ENCODE measurements at regions not wholly inside any gene's neighbourhood (a gene's known extent, or its start where the extent isn't known, plus 50 kb on each side); places are given as distances from the start of the nearest gene placed in this dataset.

- CTCF ChIA-PET, result interaction anchor here (0.6 to 0.8 kb wide), 2 partner anchors 159 to 279 kb away, joined by 3 to 4 read pairs; no protein-coding TSS in a partner anchor
These were observed 60.9 kb upstream of the TOP3B start for GRCh38 chr22:22043296-22044078.

GRCh38 chr22:22042599-22043295 lies 60.2 kb upstream of the TOP3B start:
- POLR2A ChIA-PET, result interaction anchor here (1.0 kb wide), 1 partner anchor 61 kb away, joined by 3 read pairs; the partner anchor contains the start of gene TOP3B
- CTCF ChIA-PET, result interaction anchor here (0.6 to 1.3 kb wide), 4 partner anchors 10 to 279 kb away, joined by 3 to 5 read pairs (median 3); no protein-coding TSS in a partner anchor
- no peak for TF ChIP-seq CTCF (IDR thresholded peaks at IDR 0.05; ENCODE audit: unreplicated experiment)
- Mint-ChIP-seq H3K4me1 (ENCODE audit: insufficient read depth, unreplicated experiment) (no peaks in the 10 kb centered on the region), H3K27me3 (ENCODE audit: insufficient read depth, unreplicated experiment) (peaks cover 40% of the 10 kb centered on the region), H3K36me3 (ENCODE audit: insufficient read depth, unreplicated experiment) (no peaks in the 10 kb centered on the region), H3K4me3 (ENCODE audit: unreplicated experiment) (no peak overlapping the region), H3K9me3 (ENCODE audit: unreplicated experiment) (no peaks in the 10 kb centered on the region), H3K27ac (ENCODE audit: low read depth, unreplicated experiment) (no peak overlapping the region)
- no peak for DNase-seq (ENCODE audit: unreplicated experiment)
- intact Hi-C loops (cut with micrococcal nuclease), result loop anchor here (10.0 kb wide), 1 partner anchor 328 kb away; no protein-coding TSS in a partner anchor
- BruUV-seq (replicated peaks), result no TSS peak

More at GRCh38 chr22:22043296-22044078, 60.9 kb upstream of the TOP3B start:
- TF ChIP-seq CTCF (IDR thresholded peaks at IDR 0.05; ENCODE audit: unreplicated experiment), result no peak
- no peaks in the 10 kb centered on the region for H3K36me3 Mint-ChIP-seq (ENCODE audit: insufficient read depth, unreplicated experiment)
- no peak overlapping the region for H3K4me3 Mint-ChIP-seq (ENCODE audit: unreplicated experiment)
- BruUV-seq (replicated peaks), result no TSS peak
- H3K27me3 Mint-ChIP-seq (ENCODE audit: insufficient read depth, unreplicated experiment), result peaks cover 41% of the 10 kb centered on the region
- DNase-seq (ENCODE audit: unreplicated experiment), result no peak
- no peaks in the 10 kb centered on the region for H3K9me3 Mint-ChIP-seq (ENCODE audit: unreplicated experiment)
- no peaks in the 10 kb centered on the region for H3K4me1 Mint-ChIP-seq (ENCODE audit: insufficient read depth, unreplicated experiment)
- no peak overlapping the region for H3K27ac Mint-ChIP-seq (ENCODE audit: low read depth, unreplicated experiment)
- intact Hi-C loops (cut with micrococcal nuclease), result loop anchor here (10.0 kb wide), 1 partner anchor 329 kb away; no protein-coding TSS in a partner anchor
- POLR2A ChIA-PET, result interaction anchor here (0.7 kb wide), 1 partner anchor 26 kb away, joined by 3 read pairs; no protein-coding TSS in a partner anchor

GRCh38 chr22:22042009-22042408 lies 59.4 kb upstream of the TOP3B start:
- no peak for DNase-seq (ENCODE audit: unreplicated experiment)
- CTCF ChIA-PET, result interaction anchor here (0.6 to 1.3 kb wide), 3 partner anchors 9 to 189 kb away, joined by 3 to 5 read pairs (median 3); no protein-coding TSS in a partner anchor
- POLR2A ChIA-PET, result interaction anchor here (1.0 kb wide), 1 partner anchor 60 kb away, joined by 3 read pairs; the partner anchor contains the start of gene TOP3B
- Mint-ChIP-seq H3K4me3 (ENCODE audit: unreplicated experiment) (no peak overlapping the region), H3K36me3 (ENCODE audit: insufficient read depth, unreplicated experiment) (no peaks in the 10 kb centered on the region), H3K27me3 (ENCODE audit: insufficient read depth, unreplicated experiment) (peaks cover 38% of the 10 kb centered on the region), H3K27ac (ENCODE audit: low read depth, unreplicated experiment) (no peak overlapping the region), H3K4me1 (ENCODE audit: insufficient read depth, unreplicated experiment) (no peaks in the 10 kb centered on the region), H3K9me3 (ENCODE audit: unreplicated experiment) (no peaks in the 10 kb centered on the region)
- no peak for TF ChIP-seq CTCF (IDR thresholded peaks at IDR 0.05; ENCODE audit: unreplicated experiment)
- BruUV-seq (replicated peaks), result no TSS peak
- intact Hi-C loops (cut with micrococcal nuclease), result loop anchor here (10.0 kb wide), 1 partner anchor 327 kb away; no protein-coding TSS in a partner anchor

GRCh38 chr22:22040908-22041307 lies 58.3 kb upstream of the TOP3B start:
- no peaks in the 10 kb centered on the region for H3K9me3 Mint-ChIP-seq (ENCODE audit: unreplicated experiment)
- no peak overlapping the region for H3K4me3 Mint-ChIP-seq (ENCODE audit: unreplicated experiment)
- POLR2A ChIA-PET, result no interaction called here
- no peak for TF ChIP-seq CTCF (IDR thresholded peaks at IDR 0.05; ENCODE audit: unreplicated experiment)
- H3K4me1 Mint-ChIP-seq (ENCODE audit: insufficient read depth, unreplicated experiment), result no peaks in the 10 kb centered on the region
- no TSS peak for BruUV-seq (replicated peaks)
- H3K27me3 Mint-ChIP-seq (ENCODE audit: insufficient read depth, unreplicated experiment), result peaks cover 33% of the 10 kb centered on the region
- no peak overlapping the region for H3K27ac Mint-ChIP-seq (ENCODE audit: low read depth, unreplicated experiment)
- intact Hi-C loops (cut with micrococcal nuclease), result loop anchor here (10.0 kb wide), 1 partner anchor 326 kb away; no protein-coding TSS in a partner anchor
- DNase-seq (ENCODE audit: unreplicated experiment), result no peak
- H3K36me3 Mint-ChIP-seq (ENCODE audit: insufficient read depth, unreplicated experiment), result no peaks in the 10 kb centered on the region
- CTCF ChIA-PET, result no interaction called here

Data from MCF 10A (cell line).